ENCODE measurements at regions not wholly inside any gene's neighbourhood (a gene's known extent, or its start where the extent isn't known, plus 50 kb on each side); places are given as distances from the start of the nearest gene placed in this dataset.

DNA sequence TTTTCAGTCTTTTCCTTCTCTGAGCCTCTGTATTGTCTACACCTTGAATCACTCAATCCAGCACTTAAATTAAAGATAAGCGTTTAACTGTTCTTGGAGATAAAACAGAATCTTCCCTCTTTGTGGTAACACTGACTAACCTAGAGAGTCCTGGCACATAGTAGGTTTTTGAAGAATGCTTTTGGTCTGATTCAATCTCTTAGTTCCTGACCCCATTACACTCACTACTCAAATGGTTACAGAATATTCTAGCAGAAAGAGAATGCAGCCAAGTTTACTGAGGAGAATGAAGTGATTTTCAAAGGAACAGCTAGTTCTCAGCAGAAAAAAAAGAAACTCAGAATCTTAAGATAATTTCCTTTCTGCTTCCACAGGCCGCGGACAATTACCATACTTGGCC lies 309.2 kb upstream of the PRMT6 start:
- H3K9me3 Mint-ChIP-seq (ENCODE audit: unreplicated experiment) = no peaks in the 10 kb centered on the region
- H3K27me3 Mint-ChIP-seq (ENCODE audit: unreplicated experiment) = no peaks in the 10 kb centered on the region
- H3K4me3 Mint-ChIP-seq (ENCODE audit: unreplicated experiment) = no peak overlapping the region
- no peak overlapping the region for H3K27ac Mint-ChIP-seq (ENCODE audit: unreplicated experiment)
- DNase-seq (ENCODE audit: low spot score) = no peak
- TF ChIP-seq CTCF (IDR thresholded peaks at IDR 0.05; ENCODE audit: unreplicated experiment) = no peak
- peaks cover 4% of the 10 kb centered on the region for H3K4me1 Mint-ChIP-seq (ENCODE audit: unreplicated experiment)
- H3K36me3 Mint-ChIP-seq (ENCODE audit: low read depth, unreplicated experiment) = no peaks in the 10 kb centered on the region

- Mint-ChIP-seq H3K4me1 (ENCODE audit: unreplicated experiment) (peaks cover 4% of the 10 kb centered on the region), H3K27ac (ENCODE audit: unreplicated experiment) (no peak overlapping the region)
- DNase-seq (ENCODE audit: low spot score) = no peak
Observed at GRCh38 chr1:106747791-106748190, 308.7 kb upstream of the PRMT6 start.

DNA sequence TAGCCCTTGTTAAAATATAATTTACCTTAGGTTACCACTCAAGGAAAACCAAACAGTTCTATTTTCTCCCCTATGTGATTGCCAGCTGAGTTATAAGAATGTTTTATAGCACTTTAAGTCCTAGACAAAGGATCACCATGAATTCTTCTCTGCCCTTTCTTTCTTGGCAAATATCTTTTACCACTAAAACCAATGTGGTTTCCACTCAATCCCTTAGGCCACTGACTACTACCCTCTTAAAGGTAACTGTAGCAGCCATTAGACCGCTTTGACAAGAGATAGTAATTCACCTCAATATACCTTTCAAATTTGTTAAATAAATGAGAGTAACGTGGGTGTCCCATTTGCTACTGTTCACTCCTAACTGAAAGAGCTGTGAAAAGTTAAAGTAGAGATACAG lies 307.9 kb upstream of the PRMT6 start:
- H3K27me3 Mint-ChIP-seq (ENCODE audit: unreplicated experiment) = no peaks in the 10 kb centered on the region
- peaks cover 4% of the 10 kb centered on the region for H3K4me1 Mint-ChIP-seq (ENCODE audit: unreplicated experiment)
- no peak for DNase-seq (ENCODE audit: low spot score)
- no peaks in the 10 kb centered on the region for H3K9me3 Mint-ChIP-seq (ENCODE audit: unreplicated experiment)
- H3K4me3 Mint-ChIP-seq (ENCODE audit: unreplicated experiment) = no peak overlapping the region
- no peak overlapping the region for H3K27ac Mint-ChIP-seq (ENCODE audit: unreplicated experiment)
- no peak for TF ChIP-seq CTCF (IDR thresholded peaks at IDR 0.05; ENCODE audit: unreplicated experiment)
- no peaks in the 10 kb centered on the region for H3K36me3 Mint-ChIP-seq (ENCODE audit: low read depth, unreplicated experiment)

More at GRCh38 chr1:106747791-106748190, 308.7 kb upstream of the PRMT6 start:
- no peaks in the 10 kb centered on the region for H3K36me3 Mint-ChIP-seq (ENCODE audit: low read depth, unreplicated experiment)
- no peak for TF ChIP-seq CTCF (IDR thresholded peaks at IDR 0.05; ENCODE audit: unreplicated experiment)
- H3K27me3 Mint-ChIP-seq (ENCODE audit: unreplicated experiment) = no peaks in the 10 kb centered on the region
- no peaks in the 10 kb centered on the region for H3K9me3 Mint-ChIP-seq (ENCODE audit: unreplicated experiment)
- no peak overlapping the region for H3K4me3 Mint-ChIP-seq (ENCODE audit: unreplicated experiment)

DNA sequence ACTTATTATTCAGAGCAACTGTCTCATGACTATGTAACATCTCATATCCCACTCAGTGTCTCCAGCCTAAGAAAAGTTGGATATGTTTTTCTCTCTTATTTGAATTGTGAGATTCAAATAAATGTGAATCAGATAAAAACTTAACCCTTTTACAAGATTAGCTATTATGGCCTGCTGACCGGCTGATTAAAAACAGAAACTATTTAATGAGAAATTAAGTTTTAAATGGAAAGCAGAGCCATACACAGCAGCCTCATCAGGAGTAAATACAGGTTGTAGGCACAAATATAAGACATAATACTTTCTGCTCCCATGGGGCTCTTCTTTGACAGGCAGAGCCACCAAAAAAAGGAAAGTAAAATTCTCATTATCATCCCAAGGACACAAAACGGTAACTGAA lies 307.0 kb upstream of the PRMT6 start:
- no peaks in the 10 kb centered on the region for H3K36me3 Mint-ChIP-seq (ENCODE audit: low read depth, unreplicated experiment)
- H3K9me3 Mint-ChIP-seq (ENCODE audit: unreplicated experiment) = no peaks in the 10 kb centered on the region
- DNase-seq (ENCODE audit: low spot score) = no peak
- no peak overlapping the region for H3K27ac Mint-ChIP-seq (ENCODE audit: unreplicated experiment)
- H3K27me3 Mint-ChIP-seq (ENCODE audit: unreplicated experiment) = no peaks in the 10 kb centered on the region
- H3K4me3 Mint-ChIP-seq (ENCODE audit: unreplicated experiment) = no peak overlapping the region
- TF ChIP-seq CTCF (IDR thresholded peaks at IDR 0.05; ENCODE audit: unreplicated experiment) = no peak
- peaks cover 4% of the 10 kb centered on the region for H3K4me1 Mint-ChIP-seq (ENCODE audit: unreplicated experiment)

GRCh38 chr1:106749906-106750305 lies 306.6 kb upstream of the PRMT6 start:
- H3K27me3 Mint-ChIP-seq (ENCODE audit: unreplicated experiment) = no peaks in the 10 kb centered on the region

More at GRCh38 chr1:106749906-106750305, 306.6 kb upstream of the PRMT6 start:
- Mint-ChIP-seq H3K27ac (ENCODE audit: unreplicated experiment) (no peak overlapping the region), H3K4me1 (ENCODE audit: unreplicated experiment) (peaks cover 4% of the 10 kb centered on the region), H3K36me3 (ENCODE audit: low read depth, unreplicated experiment) (no peaks in the 10 kb centered on the region), H3K4me3 (ENCODE audit: unreplicated experiment) (no peak overlapping the region), H3K9me3 (ENCODE audit: unreplicated experiment) (no peaks in the 10 kb centered on the region)
- TF ChIP-seq CTCF (IDR thresholded peaks at IDR 0.05; ENCODE audit: unreplicated experiment) = no peak
- DNase-seq (ENCODE audit: low spot score) = no peak
